ENCODE measurements at regions not wholly inside any gene's neighbourhood (a gene's known extent, or its start where the extent isn't known, plus 50 kb on each side); places are given as distances from the start of the nearest gene placed in this dataset.
A peak's percentile ranks its signal among the peaks of the same experiment; 100 is the strongest.
"Not testable (repeated sequence)": the region's sequence is repeated elsewhere in the genome, so short reads cannot be mapped to it uniquely, and the experiment has no call there.

DNA sequence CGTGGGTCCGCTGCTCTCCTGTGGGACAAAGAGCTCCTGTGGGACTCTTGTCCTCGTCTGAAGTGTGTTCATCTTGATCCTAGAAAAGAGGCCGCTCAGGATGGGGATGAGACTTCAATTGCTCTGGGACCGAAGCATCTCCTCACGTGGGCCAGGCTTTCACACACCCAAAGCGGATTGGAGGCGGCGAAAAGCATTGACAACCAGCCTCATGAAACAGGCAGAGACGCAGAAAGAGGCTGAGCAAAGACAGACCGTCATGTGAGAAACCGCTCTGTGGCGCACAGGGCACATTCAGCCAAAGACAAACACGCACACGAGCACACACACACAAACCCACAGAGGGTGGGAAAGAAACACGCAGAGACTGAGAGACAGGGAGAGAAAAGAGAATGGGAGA lies 479.5 kb downstream of the SPATA31A7 start:
- peaks cover 0 to 2% (median 0%) of the 10 kb centered on the region in 5 donors for H3K4me1 ChIP-seq (ENCODE audit: control insufficient read depth in 5 of 5, insufficient read depth in 5 of 5, low read length in 5 of 5)
- peak overlapping the region in 1 of 5 donors; percentile 1 for H3K4me3 ChIP-seq (ENCODE audit: low read depth in 1 of 5, low read length in 5 of 5)
- no peak overlapping the region for H3K27ac ChIP-seq (ENCODE audit: low read depth, low read length)
- no peaks in the 10 kb centered on the region for H3K36me3 ChIP-seq (ENCODE audit: control insufficient read depth in 5 of 5, insufficient read depth in 5 of 5, low read length in 5 of 5)
- no peaks in the 10 kb centered on the region for H3K27me3 ChIP-seq (ENCODE audit: control insufficient read depth in 5 of 5, insufficient read depth in 4 of 5, low read length in 5 of 5)
- H3K9me3 ChIP-seq (ENCODE audit: control insufficient read depth in 5 of 5, low read length in 5 of 5): peaks cover 0 to 48% (median 9%) of the 10 kb centered on the region in 5 donors
- H3K9ac ChIP-seq (ENCODE audit: low read length in 5 of 5): no peak overlapping the region

DNA sequence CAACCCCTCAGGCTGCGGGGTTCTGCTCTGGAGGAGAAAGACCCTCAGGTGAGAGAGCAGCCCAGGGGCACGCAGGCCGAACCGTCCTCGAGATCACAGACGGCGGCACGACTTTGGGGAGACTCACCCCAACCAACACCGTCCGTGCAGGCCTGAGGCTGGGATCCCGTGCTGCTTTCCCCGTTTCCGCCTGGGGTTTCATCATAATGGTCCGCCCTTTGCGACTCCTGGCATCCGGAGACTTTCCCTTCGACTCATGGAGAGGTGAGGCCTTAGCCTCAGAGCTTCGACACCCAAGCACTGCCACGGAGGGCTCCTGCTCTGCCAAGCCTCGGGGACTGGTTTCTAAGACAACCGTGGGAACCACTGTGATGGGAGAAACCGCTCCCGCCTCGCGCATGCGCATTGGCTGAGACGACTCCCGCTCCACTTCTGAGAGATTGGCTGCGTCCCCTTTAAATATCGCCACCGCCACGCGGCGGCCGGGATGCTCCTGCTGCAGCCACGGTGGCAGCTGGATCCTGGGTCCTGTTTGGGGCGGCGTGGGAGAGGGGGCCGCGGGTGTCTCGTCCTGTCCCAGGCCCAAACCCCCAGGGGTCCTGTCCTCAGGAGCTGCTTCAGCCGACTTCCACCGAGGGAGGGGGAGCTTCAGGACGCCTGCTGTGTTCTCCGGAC lies 480.1 kb downstream of the SPATA31A7 start:
- H3K9me3 ChIP-seq (ENCODE audit: control insufficient read depth in 5 of 5, low read length in 5 of 5): peaks cover 0 to 51% (median 9%) of the 10 kb centered on the region in 5 donors
- not testable (repeated sequence) for H3K27me3 ChIP-seq (ENCODE audit: control insufficient read depth in 5 of 5, insufficient read depth in 4 of 5, low read length in 5 of 5); H3K27ac ChIP-seq (ENCODE audit: low read depth, low read length); H3K9ac ChIP-seq (ENCODE audit: low read length in 5 of 5); H3K36me3 ChIP-seq (ENCODE audit: control insufficient read depth in 5 of 5, insufficient read depth in 5 of 5, low read length in 5 of 5); H3K4me1 ChIP-seq (ENCODE audit: control insufficient read depth in 5 of 5, insufficient read depth in 5 of 5, low read length in 5 of 5)
- peak overlapping the region in 1 of 5 donors; percentile 1 for H3K4me3 ChIP-seq (ENCODE audit: low read depth in 1 of 5, low read length in 5 of 5)

DNA sequence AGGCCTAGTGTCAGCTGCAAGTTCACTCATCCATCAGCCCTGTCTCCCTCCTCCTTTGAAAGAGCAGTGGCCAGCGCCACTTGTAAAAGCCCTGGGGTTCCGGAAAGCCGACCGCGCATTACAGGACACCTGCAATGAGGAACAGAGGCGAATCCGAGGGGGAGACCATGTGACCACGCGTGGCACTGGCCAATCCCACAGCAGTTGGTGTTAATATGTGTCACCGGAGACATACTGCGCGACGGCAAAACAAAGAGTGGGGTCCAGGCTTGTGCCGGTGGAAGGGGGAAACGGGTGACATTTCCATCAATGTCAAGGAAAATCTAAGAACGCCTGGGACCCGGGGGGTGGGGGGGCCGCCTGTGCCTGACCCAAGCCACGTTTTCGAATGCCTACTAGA lies 480.8 kb downstream of the SPATA31A7 start:
- Histone ChIP-seq H3K9me3 (ENCODE audit: control insufficient read depth in 5 of 5, low read length in 5 of 5) (peaks cover 0 to 46% (median 9%) of the 10 kb centered on the region in 5 donors), H3K36me3 (ENCODE audit: control insufficient read depth in 5 of 5, insufficient read depth in 5 of 5, low read length in 5 of 5) (no peaks in the 10 kb centered on the region), H3K27me3 (ENCODE audit: control insufficient read depth in 5 of 5, insufficient read depth in 4 of 5, low read length in 5 of 5) (no peaks in the 10 kb centered on the region), H3K4me1 (ENCODE audit: control insufficient read depth in 5 of 5, insufficient read depth in 5 of 5, low read length in 5 of 5) (peaks cover 0 to 2% (median 0%) of the 10 kb centered on the region in 5 donors), H3K9ac (ENCODE audit: low read length in 5 of 5) (no peak overlapping the region), H3K27ac (ENCODE audit: low read depth, low read length) (no peak overlapping the region), H3K4me3 (ENCODE audit: low read depth in 1 of 5, low read length in 5 of 5) (no peak overlapping the region)

DNA sequence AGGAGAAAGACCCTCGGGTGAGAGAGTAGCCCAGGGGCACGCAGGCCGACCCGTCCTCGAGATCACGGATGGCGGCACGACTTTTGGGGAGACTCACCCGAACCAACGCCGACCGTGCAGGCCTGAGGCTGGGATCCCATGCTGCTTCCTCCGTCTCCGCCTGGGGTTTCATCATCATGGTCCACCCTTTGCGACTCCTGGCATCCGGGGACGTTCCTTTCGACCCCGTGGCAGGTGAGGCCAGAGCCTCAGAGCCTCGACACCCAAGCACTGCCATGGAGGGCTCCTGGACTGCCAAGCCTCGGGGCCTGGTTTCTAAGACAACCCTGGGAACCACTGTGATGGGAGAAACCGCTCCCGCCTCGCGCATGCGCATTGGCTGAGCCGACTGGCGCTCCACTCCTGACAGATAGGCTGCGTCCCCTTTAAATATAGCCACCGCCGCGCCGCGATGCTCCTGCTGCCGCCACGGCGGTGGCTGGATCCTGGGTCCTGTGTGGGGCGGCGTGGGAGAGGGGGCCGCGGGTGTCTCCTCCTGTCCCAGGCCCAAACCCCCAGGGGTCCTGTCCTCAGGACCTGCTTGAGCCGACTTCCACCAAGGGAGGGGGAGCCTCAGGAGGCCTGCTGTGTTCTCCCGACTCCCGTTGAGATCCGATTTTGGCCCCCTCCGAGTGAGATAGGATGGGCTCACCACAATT lies 481.6 kb downstream of the SPATA31A7 start:
- no peak overlapping the region for H3K4me3 ChIP-seq (ENCODE audit: low read depth in 1 of 5, low read length in 5 of 5)
- H3K9ac ChIP-seq (ENCODE audit: low read length in 5 of 5): no peak overlapping the region
- H3K27ac ChIP-seq (ENCODE audit: low read depth, low read length): no peak overlapping the region
- peaks cover 0 to 2% (median 0%) of the 10 kb centered on the region in 5 donors for H3K4me1 ChIP-seq (ENCODE audit: control insufficient read depth in 5 of 5, insufficient read depth in 5 of 5, low read length in 5 of 5)
- H3K27me3 ChIP-seq (ENCODE audit: control insufficient read depth in 5 of 5, insufficient read depth in 4 of 5, low read length in 5 of 5): no peaks in the 10 kb centered on the region
- peaks cover 0 to 41% (median 7%) of the 10 kb centered on the region in 5 donors for H3K9me3 ChIP-seq (ENCODE audit: control insufficient read depth in 5 of 5, low read length in 5 of 5)
- H3K36me3 ChIP-seq (ENCODE audit: control insufficient read depth in 5 of 5, insufficient read depth in 5 of 5, low read length in 5 of 5): no peaks in the 10 kb centered on the region

DNA sequence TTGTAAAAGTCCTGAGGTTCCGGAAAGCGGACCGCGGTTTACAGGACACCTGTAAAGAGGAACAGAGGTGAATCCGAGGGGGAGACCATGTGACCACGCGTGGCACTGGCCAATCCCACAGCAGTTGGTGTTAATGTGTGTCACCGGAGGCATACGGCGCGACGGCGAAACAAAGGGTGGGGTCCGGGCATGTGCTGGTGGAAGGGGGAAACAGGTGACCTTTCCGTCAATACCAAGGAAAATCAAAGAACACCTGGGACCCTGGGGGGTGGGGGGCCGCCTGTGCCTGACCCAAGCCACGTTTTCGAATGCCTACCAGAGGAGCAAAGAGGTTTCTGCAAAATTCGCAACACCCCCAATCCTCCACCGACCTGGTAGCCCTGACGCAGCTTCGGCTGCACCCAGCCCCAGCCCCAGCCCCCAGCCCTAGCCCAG lies 482.3 kb downstream of the SPATA31A7 start:
- not testable (repeated sequence) for H3K4me3 ChIP-seq (ENCODE audit: low read depth in 1 of 5, low read length in 5 of 5); H3K4me1 ChIP-seq (ENCODE audit: control insufficient read depth in 5 of 5, insufficient read depth in 5 of 5, low read length in 5 of 5); H3K9ac ChIP-seq (ENCODE audit: low read length in 5 of 5); H3K27me3 ChIP-seq (ENCODE audit: control insufficient read depth in 5 of 5, insufficient read depth in 4 of 5, low read length in 5 of 5); H3K36me3 ChIP-seq (ENCODE audit: control insufficient read depth in 5 of 5, insufficient read depth in 5 of 5, low read length in 5 of 5); H3K27ac ChIP-seq (ENCODE audit: low read depth, low read length)
- H3K9me3 ChIP-seq (ENCODE audit: control insufficient read depth in 5 of 5, low read length in 5 of 5): peaks cover 0 to 38% (median 7%) of the 10 kb centered on the region in 5 donors

DNA sequence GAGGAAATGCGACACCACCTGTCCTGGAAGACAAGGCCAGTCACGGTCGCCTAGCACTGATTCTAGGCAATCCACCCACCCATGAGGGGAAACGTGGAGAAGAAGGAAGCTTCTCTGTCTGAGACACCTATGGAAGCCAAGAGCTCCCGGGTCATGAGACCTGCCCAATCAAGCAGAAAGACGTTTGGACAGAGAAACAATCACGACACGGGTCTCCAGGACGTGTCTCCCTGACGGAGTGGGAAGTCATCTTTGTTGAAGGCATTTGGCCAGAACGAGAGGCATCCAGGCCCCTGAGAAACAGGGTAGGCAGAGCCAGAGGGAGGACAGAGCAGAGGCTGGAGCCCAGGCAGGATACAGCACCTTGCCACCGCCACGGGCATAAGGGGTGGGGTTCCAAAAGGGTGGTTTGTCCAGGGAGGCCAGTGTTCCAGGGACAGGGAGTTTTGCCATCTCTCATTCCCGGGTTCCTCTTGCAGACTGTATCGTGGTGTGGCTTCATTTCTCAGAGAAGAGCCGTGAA lies 482.9 kb downstream of the SPATA31A7 start:
- peaks cover 0 to 33% (median 7%) of the 10 kb centered on the region in 5 donors for H3K9me3 ChIP-seq (ENCODE audit: control insufficient read depth in 5 of 5, low read length in 5 of 5)
- not testable (repeated sequence) for H3K4me1 ChIP-seq (ENCODE audit: control insufficient read depth in 5 of 5, insufficient read depth in 5 of 5, low read length in 5 of 5); H3K27ac ChIP-seq (ENCODE audit: low read depth, low read length); H3K27me3 ChIP-seq (ENCODE audit: control insufficient read depth in 5 of 5, insufficient read depth in 4 of 5, low read length in 5 of 5); H3K36me3 ChIP-seq (ENCODE audit: control insufficient read depth in 5 of 5, insufficient read depth in 5 of 5, low read length in 5 of 5); H3K9ac ChIP-seq (ENCODE audit: low read length in 5 of 5); H3K4me3 ChIP-seq (ENCODE audit: low read depth in 1 of 5, low read length in 5 of 5)

DNA sequence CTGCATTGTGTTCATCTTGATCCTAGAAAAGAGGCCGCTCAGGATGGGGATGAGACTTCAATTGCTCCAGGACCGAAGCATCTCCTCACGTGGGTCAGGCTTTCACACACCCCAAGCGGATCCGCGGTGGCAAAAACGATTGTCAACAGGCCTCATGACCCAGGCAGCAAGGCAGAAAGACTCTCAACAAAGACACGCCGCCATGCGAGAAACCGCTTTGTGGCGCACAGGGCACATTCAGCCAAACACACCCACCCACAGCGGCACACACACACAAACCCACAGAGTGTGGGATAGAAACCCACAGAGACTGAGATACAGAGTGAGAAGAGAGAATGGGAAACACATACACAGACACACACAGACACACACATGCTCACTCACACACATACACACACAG lies 483.4 kb downstream of the SPATA31A7 start:
- no peaks in the 10 kb centered on the region for H3K36me3 ChIP-seq (ENCODE audit: control insufficient read depth in 5 of 5, insufficient read depth in 5 of 5, low read length in 5 of 5)
- H3K9ac ChIP-seq (ENCODE audit: low read length in 5 of 5): no peak overlapping the region
- H3K9me3 ChIP-seq (ENCODE audit: control insufficient read depth in 5 of 5, low read length in 5 of 5): peaks cover 0 to 30% (median 7%) of the 10 kb centered on the region in 5 donors
- H3K4me3 ChIP-seq (ENCODE audit: low read depth in 1 of 5, low read length in 5 of 5): no peak overlapping the region
- H3K4me1 ChIP-seq (ENCODE audit: control insufficient read depth in 5 of 5, insufficient read depth in 5 of 5, low read length in 5 of 5): no peaks in the 10 kb centered on the region
- H3K27ac ChIP-seq (ENCODE audit: low read depth, low read length): no peak overlapping the region
- H3K27me3 ChIP-seq (ENCODE audit: control insufficient read depth in 5 of 5, insufficient read depth in 4 of 5, low read length in 5 of 5): no peaks in the 10 kb centered on the region

DNA sequence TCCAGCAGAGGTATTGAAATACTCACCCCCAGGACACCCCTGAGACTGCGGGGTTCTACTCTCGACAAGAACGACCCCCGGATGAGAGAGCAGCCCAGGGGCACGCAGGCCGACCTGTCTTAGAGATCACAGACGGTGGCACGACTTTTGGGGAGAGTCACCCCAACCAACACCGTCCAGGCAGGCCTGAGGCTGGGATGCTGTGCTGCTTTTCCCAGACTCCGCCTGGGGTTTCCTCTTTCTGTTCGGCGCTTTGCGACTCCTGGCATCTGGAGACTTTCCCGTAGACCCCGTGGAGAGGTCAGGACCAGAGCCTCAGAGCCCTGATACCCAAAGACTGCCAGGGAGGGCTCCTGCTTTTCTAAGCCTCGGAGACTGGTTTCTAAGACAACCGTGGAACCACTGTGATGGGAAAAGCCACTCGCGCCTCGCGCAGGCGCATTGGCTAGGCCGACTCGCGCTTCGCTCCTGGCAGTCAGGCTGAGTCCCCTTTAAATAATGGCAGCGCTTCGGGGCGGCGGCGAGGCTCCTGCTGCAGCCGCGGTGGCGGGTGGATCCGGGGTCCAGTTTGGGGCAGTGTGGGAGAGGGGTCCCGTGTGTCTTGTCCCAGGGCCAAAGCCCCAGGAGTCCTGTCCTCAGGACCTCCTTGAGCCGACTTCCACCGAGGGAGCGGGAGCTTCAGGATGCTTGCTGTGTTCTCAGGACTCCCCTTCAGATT lies 484.0 kb downstream of the SPATA31A7 start:
- no peaks in the 10 kb centered on the region for H3K36me3 ChIP-seq (ENCODE audit: control insufficient read depth in 5 of 5, insufficient read depth in 5 of 5, low read length in 5 of 5)
- H3K4me3 ChIP-seq (ENCODE audit: low read depth in 1 of 5, low read length in 5 of 5): no peak overlapping the region
- H3K9ac ChIP-seq (ENCODE audit: low read length in 5 of 5): no peak overlapping the region
- H3K9me3 ChIP-seq (ENCODE audit: control insufficient read depth in 5 of 5, low read length in 5 of 5): peaks cover 0 to 30% (median 6%) of the 10 kb centered on the region in 5 donors
- H3K27me3 ChIP-seq (ENCODE audit: control insufficient read depth in 5 of 5, insufficient read depth in 4 of 5, low read length in 5 of 5): no peaks in the 10 kb centered on the region
- H3K27ac ChIP-seq (ENCODE audit: low read depth, low read length): no peak overlapping the region
- H3K4me1 ChIP-seq (ENCODE audit: control insufficient read depth in 5 of 5, insufficient read depth in 5 of 5, low read length in 5 of 5): no peaks in the 10 kb centered on the region

DNA sequence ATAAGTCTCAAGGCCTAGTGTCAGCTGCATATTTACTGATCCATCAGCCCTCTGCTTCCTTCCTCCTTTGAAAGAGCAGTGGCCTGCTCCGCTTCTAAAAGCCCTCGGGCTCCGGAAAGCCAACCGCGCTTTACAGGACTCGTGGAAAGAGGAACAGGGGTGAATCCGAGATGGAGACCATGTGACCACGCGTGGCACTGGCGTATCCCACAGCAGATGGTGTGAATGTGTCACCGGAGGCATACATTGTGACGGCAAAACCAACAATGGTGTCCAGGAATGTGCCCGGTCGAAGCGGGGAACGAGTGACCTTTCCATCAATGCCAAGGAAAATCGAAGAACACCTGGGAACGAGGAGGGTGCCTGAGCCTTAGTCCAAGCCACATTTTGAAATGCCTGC lies 484.6 kb downstream of the SPATA31A7 start:
- Histone ChIP-seq H3K27me3 (ENCODE audit: control insufficient read depth in 5 of 5, insufficient read depth in 4 of 5, low read length in 5 of 5) (no peaks in the 10 kb centered on the region), H3K27ac (ENCODE audit: low read depth, low read length) (no peak overlapping the region), H3K9me3 (ENCODE audit: control insufficient read depth in 5 of 5, low read length in 5 of 5) (peaks cover 0 to 27% (median 4%) of the 10 kb centered on the region in 5 donors)

DNA sequence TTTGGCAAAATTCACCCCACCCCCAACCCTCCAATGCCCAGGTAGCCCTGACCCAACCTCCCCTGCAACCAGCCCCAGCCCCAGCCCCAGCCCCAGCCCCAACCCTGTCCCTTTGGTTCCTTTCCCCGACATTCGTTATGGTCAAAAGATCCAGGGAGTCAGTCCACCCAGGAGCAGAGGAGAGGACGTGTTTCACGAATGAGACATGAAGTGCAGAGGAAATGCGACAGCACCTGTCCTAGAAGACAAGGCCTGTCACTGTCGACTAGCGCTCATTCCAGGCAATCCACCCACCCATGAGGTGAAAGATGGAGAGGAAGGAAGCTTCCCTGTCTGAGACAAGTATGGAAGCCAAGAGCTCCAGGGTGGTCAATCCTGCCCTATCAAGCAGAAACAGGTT lies 485.0 kb downstream of the SPATA31A7 start:
- peaks cover 0 to 23% (median 3%) of the 10 kb centered on the region in 5 donors for H3K9me3 ChIP-seq (ENCODE audit: control insufficient read depth in 5 of 5, low read length in 5 of 5)
- H3K4me3 ChIP-seq (ENCODE audit: low read depth in 1 of 5, low read length in 5 of 5): no peak overlapping the region
- no peaks in the 10 kb centered on the region for H3K27me3 ChIP-seq (ENCODE audit: control insufficient read depth in 5 of 5, insufficient read depth in 4 of 5, low read length in 5 of 5)
- H3K4me1 ChIP-seq (ENCODE audit: control insufficient read depth in 5 of 5, insufficient read depth in 5 of 5, low read length in 5 of 5): no peaks in the 10 kb centered on the region
- H3K36me3 ChIP-seq (ENCODE audit: control insufficient read depth in 5 of 5, insufficient read depth in 5 of 5, low read length in 5 of 5): no peaks in the 10 kb centered on the region
- H3K9ac ChIP-seq (ENCODE audit: low read length in 5 of 5): no peak overlapping the region
- H3K27ac ChIP-seq (ENCODE audit: low read depth, low read length): no peak overlapping the region

More for the DNA sequence above, 484.6 kb downstream of the SPATA31A7 start:
- Histone ChIP-seq H3K36me3 (ENCODE audit: control insufficient read depth in 5 of 5, insufficient read depth in 5 of 5, low read length in 5 of 5) (no peaks in the 10 kb centered on the region), H3K9ac (ENCODE audit: low read length in 5 of 5) (no peak overlapping the region), H3K4me3 (ENCODE audit: low read depth in 1 of 5, low read length in 5 of 5) (no peak overlapping the region), H3K4me1 (ENCODE audit: control insufficient read depth in 5 of 5, insufficient read depth in 5 of 5, low read length in 5 of 5) (no peaks in the 10 kb centered on the region)
